Urothelium cell line (cell line): ENCODE measurements at regions not wholly inside any gene's neighbourhood (a gene's known extent, or its start where the extent isn't known, plus 50 kb on each side); places are given as distances from the start of the nearest gene placed in this dataset.
"Not testable (repeated sequence)": the region's sequence is repeated elsewhere in the genome, so short reads cannot be mapped to it uniquely, and the experiment has no call there.

Experiments
- DNase-seq: peaks from one replicate; pipeline ENCODE4 v3.0.0; 2011; ENCODE audit warnings: low spot score, mixed read lengths
- FAIRE-seq: peaks from 2 replicates; lab custom pipeline; 2011; peaks lifted over from hg19 to GRCh38; lab: Jason Lieb, UNC

GRCh38 chr5:105218018-105218417, 1655.4 kb upstream of the NUDT12 start:
- DNase-seq (no peak), FAIRE-seq (no peak)

DNA sequence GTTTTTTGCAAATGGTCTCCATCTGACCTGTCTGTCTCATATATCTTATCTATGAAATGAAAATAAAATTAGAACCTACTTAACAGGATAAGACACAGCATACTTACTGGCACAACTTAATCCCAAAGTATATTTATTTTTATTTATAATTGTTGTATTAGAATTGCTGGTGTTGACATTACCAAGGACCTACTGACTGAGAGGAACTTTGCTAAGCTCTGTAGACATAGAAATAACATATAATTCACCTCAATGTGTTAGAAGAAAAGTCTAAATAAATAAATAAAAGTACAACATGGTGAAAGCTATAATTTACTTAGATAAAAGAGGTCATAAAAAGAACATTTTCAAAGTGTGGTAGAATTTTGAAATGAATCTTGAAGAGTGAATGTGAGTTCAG, 1650.5 kb upstream of the NUDT12 start:
- DNase-seq (no peak), FAIRE-seq (no peak)

DNA sequence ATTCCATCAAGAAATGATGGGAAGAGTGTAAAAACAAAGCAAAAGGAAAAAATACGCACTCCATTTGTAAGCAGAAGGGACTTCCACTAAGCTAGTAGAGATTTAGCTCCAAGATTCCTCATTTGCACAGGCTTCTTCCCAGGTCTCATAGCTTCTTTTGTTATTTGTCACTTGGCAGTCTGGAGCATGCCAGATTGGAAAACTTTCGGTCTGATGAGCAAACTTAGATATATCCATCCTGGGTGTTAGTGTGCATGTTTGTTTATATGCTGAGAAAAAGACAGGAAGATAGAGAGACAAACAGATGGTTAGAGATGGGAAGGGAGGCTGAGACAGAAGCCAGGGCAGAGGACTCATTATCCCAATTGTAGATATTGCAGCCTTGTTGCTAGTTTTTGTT, 1644.5 kb upstream of the NUDT12 start:
- DNase-seq (no peak), FAIRE-seq (no peak)

DNA sequence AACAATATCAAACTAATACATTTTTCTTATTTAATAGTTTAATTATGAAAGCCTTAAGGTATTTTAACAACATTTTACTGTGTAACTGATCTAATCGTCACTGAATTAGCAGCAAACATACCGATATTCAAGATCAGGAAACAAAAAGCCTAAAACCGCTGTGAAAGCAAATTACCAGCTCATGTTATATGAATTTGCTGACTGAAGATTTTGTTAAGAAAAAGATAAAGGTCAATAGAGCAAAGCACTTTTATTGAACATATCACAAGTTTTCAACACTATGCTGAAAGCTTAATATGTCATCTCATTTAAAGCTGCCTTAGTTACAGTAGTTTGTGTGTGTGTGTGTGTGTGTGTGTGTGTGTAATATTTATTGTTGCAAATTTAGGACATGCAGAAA, 1634.9 kb upstream of the NUDT12 start:
- FAIRE-seq = no peak

GRCh38 chr5:105195765-105196164, 1633.2 kb upstream of the NUDT12 start:
- FAIRE-seq = no peak
- no peak for DNase-seq

More for the DNA sequence above, 1634.9 kb upstream of the NUDT12 start:
- no peak for DNase-seq

DNA sequence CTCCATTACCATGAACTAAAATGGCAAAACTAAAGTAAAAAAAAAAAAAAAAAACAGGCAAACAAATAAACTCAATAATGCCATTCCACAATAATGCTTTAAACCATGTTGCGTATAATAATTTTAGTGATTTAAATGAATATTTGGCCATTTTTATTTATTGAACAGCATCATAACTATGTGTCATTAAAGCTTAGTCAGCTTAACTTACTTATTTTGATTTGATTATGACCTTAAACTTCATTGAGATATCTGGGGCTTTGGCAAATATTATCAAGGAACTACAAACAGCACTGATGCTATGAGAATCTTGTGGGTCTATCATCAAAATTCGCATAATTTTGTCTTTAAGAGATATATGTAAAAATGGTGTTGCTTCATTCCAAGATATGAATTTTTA, 1610.3 kb upstream of the NUDT12 start:
- no peak for FAIRE-seq
- DNase-seq = no peak

- FAIRE-seq = no peak
- DNase-seq = no peak
Observed at GRCh38 chr5:105168806-105169205, 1606.2 kb upstream of the NUDT12 start.

DNA sequence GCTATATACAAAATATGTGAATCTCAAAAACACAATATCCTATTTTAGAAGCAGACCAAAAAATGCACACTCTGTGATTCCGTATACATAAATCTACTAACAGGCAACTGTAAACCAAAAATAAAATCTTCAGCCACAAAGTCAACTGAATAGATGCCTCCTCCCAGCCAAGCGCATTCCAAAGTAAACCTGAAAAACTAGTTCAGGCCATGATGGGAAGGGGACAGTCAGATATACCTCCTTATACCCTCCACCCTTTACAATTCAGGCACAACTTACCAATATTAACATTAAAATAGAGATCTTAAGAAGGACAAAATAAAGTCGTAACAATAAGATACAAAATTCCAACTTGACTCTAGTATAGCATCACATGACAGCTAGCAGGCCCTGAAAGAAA, 1604.5 kb upstream of the NUDT12 start:
- no peak for DNase-seq
- no peak for FAIRE-seq

- no peak for FAIRE-seq
Observed at GRCh38 chr5:105163547-105163946, 1601.0 kb upstream of the NUDT12 start.

DNA sequence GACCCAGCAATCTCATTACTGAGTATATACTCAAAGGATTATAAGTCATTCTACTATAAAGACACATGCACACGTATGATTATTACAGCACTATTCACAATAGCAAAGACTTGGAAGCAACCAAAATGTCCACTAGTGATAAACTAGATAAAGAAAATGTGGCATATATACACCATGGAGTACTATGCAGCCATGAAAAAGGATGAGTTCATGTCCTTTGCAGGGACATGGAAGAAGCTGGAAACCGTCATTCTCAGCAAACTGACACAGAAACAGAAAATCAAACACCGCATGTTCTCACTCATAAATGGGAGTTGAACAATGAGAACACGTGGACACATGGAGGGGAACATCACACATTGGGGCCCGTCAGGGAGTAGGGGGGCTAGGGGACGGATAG, 1600.0 kb upstream of the NUDT12 start:
- FAIRE-seq, DNase-seq: not testable (repeated sequence)

More at GRCh38 chr5:105163547-105163946, 1601.0 kb upstream of the NUDT12 start:
- DNase-seq = no peak

GRCh38 chr5:105158526-105158925, 1595.9 kb upstream of the NUDT12 start:
- DNase-seq (no peak), FAIRE-seq (no peak)

- no peak for FAIRE-seq
- no peak for DNase-seq
Observed at GRCh38 chr5:105150323-105150722, 1587.7 kb upstream of the NUDT12 start.

DNA sequence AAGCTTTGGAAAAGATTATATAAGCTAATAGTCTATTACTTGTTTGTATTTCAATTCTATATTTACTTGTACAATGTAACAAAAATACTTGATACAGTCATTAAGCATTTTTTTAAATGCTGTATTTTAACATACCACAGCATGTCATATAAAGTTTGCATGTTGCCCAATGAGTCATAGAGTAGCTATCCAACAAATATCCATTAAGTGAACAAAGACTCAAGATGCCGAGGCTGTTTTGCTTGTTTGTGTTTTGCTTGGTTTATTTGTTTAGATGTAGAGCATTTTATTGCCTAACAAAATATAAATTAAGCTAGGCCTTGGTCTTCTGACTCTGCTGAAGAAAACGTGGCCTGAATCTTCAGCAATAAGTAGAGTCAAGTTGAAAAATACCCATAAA, 1584.3 kb upstream of the NUDT12 start:
- no peak for DNase-seq
- no peak for FAIRE-seq

DNA sequence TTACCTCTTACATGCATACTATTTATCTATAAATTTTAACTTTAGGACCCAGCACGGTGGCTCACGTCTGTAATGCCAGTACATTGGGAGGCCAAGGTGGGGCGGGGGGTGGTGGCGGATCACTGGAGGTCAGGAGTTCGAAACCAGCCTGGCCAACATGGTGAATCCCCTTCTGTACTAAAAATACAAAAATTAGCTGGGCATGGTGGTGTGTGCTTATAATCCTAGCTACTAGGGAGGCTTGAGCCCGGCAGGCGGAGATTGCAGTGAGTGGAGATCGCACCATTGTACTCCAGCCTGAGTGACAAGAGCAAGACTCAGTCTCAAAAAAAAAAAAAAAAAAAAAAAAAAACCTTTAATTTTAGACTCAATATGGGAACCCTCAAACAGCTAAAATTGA, 1582.6 kb upstream of the NUDT12 start:
- FAIRE-seq = no peak

DNA sequence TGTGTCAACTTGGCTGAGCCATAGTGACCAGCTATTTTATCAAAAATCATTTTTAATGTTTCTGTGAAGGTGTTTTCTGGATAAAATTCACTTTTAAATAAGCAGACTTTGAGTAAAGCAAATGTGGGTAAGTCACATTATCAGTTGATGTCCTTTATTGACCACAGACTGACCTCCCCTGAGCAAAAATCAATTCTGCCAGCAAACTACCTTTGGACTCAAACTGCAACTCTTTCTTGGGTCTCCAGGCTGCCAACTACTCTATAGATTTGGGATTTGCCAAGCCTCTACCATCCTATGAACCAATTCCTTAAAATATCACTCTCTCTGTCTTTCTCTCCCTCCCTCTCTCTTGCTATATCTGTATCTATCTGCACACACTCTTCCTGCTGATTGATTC, 1571.7 kb upstream of the NUDT12 start:
- no peak for FAIRE-seq
- DNase-seq = no peak

More for the DNA sequence above, 1582.6 kb upstream of the NUDT12 start:
- DNase-seq = no peak

- FAIRE-seq (no peak), DNase-seq (no peak)
Observed at GRCh38 chr5:105133087-105133486, 1570.5 kb upstream of the NUDT12 start.

- DNase-seq = no peak
- no peak for FAIRE-seq
Observed at GRCh38 chr5:105132581-105132980, 1570.0 kb upstream of the NUDT12 start.

- FAIRE-seq (no peak), DNase-seq (no peak)
Observed at GRCh38 chr5:105131045-105131444, 1568.5 kb upstream of the NUDT12 start.

DNA sequence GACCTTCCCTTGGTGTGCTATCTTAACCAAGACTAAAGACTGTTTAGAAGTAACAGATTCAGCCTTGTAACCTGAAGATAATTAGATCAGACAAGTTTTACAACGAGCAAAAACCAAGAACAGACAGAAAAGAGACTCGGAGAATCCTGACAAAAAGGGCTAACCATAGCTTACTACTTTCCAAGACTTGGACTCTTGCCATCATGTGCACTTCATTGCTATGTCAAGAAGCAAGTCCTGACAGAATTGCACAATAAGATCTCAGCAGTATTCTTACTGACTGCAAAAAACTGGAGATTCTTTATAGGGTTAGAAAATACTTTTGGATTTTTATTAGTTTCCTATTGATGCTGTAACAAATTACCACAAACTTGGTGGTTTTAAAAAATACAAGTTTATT, 1539.0 kb upstream of the NUDT12 start:
- DNase-seq (no peak), FAIRE-seq (no peak)

GRCh38 chr5:105088961-105089360, 1526.4 kb upstream of the NUDT12 start:
- DNase-seq (no peak), FAIRE-seq (no peak)

DNA sequence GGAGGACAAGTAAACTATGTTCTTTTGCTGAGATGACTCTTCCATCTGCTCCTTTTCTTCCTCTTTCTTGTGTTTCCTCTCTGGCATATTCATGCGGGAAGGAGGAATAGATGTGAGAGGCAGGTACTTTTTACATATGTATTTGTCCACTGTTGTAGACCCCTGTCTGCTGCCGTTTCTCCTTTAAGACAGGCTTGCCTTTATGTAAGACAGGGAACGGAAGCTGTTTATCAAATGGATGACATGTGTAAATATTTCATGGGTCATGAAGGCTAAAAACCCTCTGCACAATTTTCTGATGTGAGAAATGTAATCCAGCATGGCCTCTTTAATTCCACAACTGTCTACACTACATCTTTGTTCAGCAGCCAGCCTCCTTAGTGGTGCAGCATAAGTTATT, 1525.5 kb upstream of the NUDT12 start:
- FAIRE-seq = no peak

DNA sequence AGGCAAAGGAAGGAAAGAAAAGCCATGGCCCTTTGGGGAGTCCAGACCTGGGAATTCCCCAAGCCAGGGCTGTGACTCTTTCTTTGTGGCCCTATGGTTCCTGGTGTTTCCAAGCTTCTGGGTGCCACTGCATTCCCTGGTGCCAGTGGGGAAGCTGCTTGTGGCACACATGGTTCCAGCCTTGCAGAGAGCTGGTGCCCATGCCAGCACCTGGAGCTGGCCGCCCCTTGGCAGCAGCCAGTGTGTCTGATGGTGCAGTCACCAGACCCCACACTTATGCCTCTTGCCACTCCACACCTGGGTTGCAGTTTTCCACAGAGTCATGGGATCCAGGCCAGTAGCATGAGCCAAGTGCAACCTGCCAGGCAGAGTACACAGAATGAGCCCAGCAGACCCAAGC, 1495.3 kb upstream of the NUDT12 start:
- no peak for FAIRE-seq
- no peak for DNase-seq

More for the DNA sequence above, 1525.5 kb upstream of the NUDT12 start:
- no peak for DNase-seq

DNA sequence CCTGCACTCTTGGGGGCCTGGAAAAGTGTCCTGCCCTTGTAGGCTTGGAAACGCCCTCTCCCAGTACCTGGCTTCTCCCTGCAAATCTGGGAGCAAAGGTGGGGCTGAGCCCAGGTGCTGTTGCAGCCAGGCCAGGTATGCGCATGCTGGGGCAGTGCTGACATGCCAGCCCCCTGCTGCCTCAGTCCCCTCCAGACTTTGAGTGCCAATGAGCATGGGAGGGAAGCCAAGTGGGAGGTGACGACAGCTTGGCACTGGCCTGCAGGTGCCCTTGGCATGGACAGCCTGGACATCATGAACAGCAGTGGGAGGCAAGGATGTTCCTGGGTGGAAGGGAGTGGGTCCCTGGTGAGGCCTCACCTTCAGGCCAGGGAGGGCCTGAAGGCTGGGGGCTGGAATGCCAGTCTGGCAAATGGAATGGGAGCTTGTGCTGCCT, 1494.4 kb upstream of the NUDT12 start:
- no peak for DNase-seq
- FAIRE-seq = no peak

DNA sequence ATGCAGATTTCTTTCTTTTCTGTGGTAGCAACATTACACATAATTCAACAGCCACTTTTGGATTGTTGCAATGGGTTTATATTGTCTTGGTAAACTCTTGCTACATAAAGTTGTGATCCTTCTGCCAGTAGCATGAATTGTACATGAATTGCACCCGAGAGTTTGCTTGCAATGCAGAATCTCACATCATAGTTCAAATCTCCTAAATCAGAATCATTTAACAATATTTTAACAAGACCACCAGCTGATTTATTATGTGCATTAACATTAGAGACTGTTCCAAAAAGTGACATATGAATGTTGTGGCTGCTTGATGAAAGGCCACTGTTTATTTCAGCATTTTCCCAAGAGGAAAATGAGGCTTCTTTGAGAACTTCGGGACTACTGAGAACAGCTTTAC, 1491.8 kb upstream of the NUDT12 start:
- FAIRE-seq (no peak), DNase-seq (no peak)
